Pancreas (tissue), 10 donors: ENCODE measurements at regions not wholly inside any gene's neighbourhood (a gene's known extent, or its start where the extent isn't known, plus 50 kb on each side); places are given as distances from the start of the nearest gene placed in this dataset.
A peak's percentile ranks its signal among the peaks of the same experiment; 100 is the strongest.

Source experiments
- ATAC-seq, 4 donors: fragments of 200-7000 bp; cut with Tn5 transposase; one replicate each; pipeline versions ENCODE4 v1.8.0 to v1.9.1; 2020; ENCODE audit warnings: mild to moderate bottlenecking in 4 of 4, moderate library complexity in 4 of 4
- DNase-seq, 6 donors: peaks; one replicate each; pipeline ENCODE4 v3.0.0-alpha.2; 2020
- FAIRE-seq: peaks from 2 replicates; lab custom pipeline; 2012; peaks lifted over from hg19 to GRCh38; lab: Jason Lieb, UNC
- H3K27ac ChIP-seq, 4 donors: fragments of 200-600 bp; sonication (generic); 1 replicate in 3 of 4; 2 replicates in 1 of 4; pipeline versions ENCODE4 v1.5.0 to v1.8.0; 2020
- H3K27me3 ChIP-seq, 4 donors: fragments of 200-600 bp; one replicate each; pipeline ENCODE4 v1.8.0; 2021
- H3K36me3 ChIP-seq, 3 donors: fragments of 200-600 bp; sonication (generic) in 1 of 3; one replicate each; pipeline versions ENCODE4 v1.5.0 to v1.8.0; 2020 to 2021
- H3K4me1 ChIP-seq, 3 donors: fragments of 200-600 bp; one replicate each; pipeline ENCODE4 v1.8.0; 2021
- H3K4me3 ChIP-seq, 4 donors: fragments of 200-600 bp; sonication (generic) in 2 of 4; one replicate each; pipeline versions ENCODE4 v1.5.0 to v1.8.0; 2020 to 2021
- H3K9me3 ChIP-seq, 4 donors: fragments of 200-600 bp; one replicate each; pipeline ENCODE4 v1.8.0; 2021
- WGBS, 2 donors: extraction: QIAGEN DNeasy Blood & Tissue Kit; methylation state at CpG; one replicate each; pipeline ENCODE4 v1.1.7; 2013; 5-methylcytosine and 5-hydroxymethylcytosine counted together
- intact Hi-C, 3 donors: fragments of 100-400 bp; cut with DNase I; formaldehyde crosslinking; loops; one replicate each; pipeline versions ENCODE4 v1.11.1 to v1.14.2; 2022
- TF ChIP-seq, protein P1 (sequence below), 4 donors: fragments of 200-600 bp; sonication (generic) in 3 of 4; IDR thresholded peaks; one replicate each; pipeline versions ENCODE4 v1.5.0 to v1.8.0; 2021; ENCODE audit warnings: antibody characterized with exemption in 4 of 4
- donor health status: healthy with polysubstance abuse.
- donor health status: DM: no; HTN: no; CAD: no; lungs with moderate emphysema.
- donor health status: DM: no; HTN: no; CAD: no.
- donor health status: control.
- donor health status: control.
- donor health status: Bipolar disorder and iron deficiency.
- donor health status: DM: yes; HTN: yes; CAD: no.
- donor health status: DM: no; HTN: no; CAD: no.
- donor health status: DM: no; HTN: no; CAD: no.
- donor health status: DM: yes; HTN: yes; CAD: no.

DNA sequence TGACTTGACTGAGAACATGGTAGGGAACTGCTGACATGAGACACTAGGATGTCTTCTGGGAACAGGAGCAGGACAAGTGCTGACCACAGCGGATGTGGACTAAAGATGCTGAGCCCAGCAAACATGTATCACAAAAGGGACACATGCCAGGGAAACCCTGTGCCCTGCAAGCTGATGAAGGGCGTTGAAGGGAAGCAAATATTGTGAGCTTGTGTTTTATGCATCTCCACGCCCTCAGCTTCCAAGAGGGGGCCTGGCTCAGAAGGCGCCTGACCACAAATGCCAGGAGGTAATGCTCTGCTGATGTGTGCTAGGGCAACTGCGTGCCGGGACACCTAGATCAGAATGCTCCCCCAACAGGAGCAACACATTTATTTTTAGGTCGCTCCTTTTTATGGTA lies 207.3 kb downstream of the CXCL12 start:
- H3K4me1 ChIP-seq: peaks cover 0 to 5% (median 4%) of the 10 kb centered on the region in 3 donors
- H3K36me3 ChIP-seq: no peaks in the 10 kb centered on the region
- FAIRE-seq: no peak
- no peaks in the 10 kb centered on the region for H3K9me3 ChIP-seq
- TF ChIP-seq, protein P1, sequence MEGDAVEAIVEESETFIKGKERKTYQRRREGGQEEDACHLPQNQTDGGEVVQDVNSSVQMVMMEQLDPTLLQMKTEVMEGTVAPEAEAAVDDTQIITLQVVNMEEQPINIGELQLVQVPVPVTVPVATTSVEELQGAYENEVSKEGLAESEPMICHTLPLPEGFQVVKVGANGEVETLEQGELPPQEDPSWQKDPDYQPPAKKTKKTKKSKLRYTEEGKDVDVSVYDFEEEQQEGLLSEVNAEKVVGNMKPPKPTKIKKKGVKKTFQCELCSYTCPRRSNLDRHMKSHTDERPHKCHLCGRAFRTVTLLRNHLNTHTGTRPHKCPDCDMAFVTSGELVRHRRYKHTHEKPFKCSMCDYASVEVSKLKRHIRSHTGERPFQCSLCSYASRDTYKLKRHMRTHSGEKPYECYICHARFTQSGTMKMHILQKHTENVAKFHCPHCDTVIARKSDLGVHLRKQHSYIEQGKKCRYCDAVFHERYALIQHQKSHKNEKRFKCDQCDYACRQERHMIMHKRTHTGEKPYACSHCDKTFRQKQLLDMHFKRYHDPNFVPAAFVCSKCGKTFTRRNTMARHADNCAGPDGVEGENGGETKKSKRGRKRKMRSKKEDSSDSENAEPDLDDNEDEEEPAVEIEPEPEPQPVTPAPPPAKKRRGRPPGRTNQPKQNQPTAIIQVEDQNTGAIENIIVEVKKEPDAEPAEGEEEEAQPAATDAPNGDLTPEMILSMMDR (IDR thresholded peaks at IDR 0.05): no peak
- 85 to 94% methylated on average over 7 of the region's 7 CpGs for WGBS, 2 donors
- intact Hi-C loops: no loop called here
- H3K27ac ChIP-seq: no peak overlapping the region
- H3K4me3 ChIP-seq: no peak overlapping the region
- ATAC-seq: no peak
- DNase-seq: no peak
- no peaks in the 10 kb centered on the region for H3K27me3 ChIP-seq

DNA sequence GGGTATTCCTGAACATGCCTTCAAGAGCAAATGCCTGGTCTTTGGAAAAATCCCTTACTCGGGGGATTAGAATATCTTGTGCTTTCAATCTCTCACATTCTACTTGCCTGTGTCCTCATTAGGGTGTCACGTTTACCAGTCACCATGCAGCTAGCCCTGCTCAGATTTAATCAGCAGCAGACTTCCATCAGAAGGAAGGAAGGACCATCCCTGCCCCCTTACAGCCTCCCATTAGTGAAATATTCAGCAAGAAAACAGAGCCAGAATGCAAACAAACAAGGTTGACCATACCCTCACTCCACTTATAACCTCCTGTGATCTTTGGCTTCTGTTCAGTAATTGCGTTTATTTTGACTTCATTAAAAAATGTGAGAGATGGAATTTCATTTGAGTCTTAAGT lies 208.6 kb downstream of the CXCL12 start:
- DNase-seq (no peak), FAIRE-seq (no peak), ATAC-seq (no peak)
- no peaks in the 10 kb centered on the region for H3K36me3 ChIP-seq
- no peaks in the 10 kb centered on the region for H3K9me3 ChIP-seq
- WGBS, 2 donors: 53 to 56% methylated on average over 3 of the region's 3 CpGs
- H3K4me3 ChIP-seq: no peak overlapping the region
- peaks cover 0 to 5% (median 4%) of the 10 kb centered on the region in 3 donors for H3K4me1 ChIP-seq
- H3K27me3 ChIP-seq: no peaks in the 10 kb centered on the region
- intact Hi-C loops: no loop called here
- H3K27ac ChIP-seq: no peak overlapping the region
- TF ChIP-seq, protein P1 (IDR thresholded peaks at IDR 0.05): no peak

DNA sequence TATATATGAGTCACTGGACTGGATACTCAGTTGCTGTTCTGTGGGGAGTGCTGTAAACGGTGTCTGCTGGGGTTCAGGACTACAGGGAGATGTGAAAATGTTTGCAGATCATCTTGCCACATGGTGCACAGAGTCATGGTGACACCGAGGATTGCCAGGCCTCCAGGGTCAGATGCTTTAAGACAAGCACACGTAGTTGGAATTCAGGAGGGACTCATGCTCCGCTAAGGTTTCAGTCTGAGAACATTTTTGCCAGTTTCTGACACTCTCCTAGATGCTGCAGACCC lies 211.3 kb downstream of the CXCL12 start:
- ATAC-seq: peak in 1 of 4 donors; percentile 18
- WGBS, 2 donors: 78 to 79% methylated on average over 4 of the region's 4 CpGs
- DNase-seq: no peak
- TF ChIP-seq, protein P1 (IDR thresholded peaks at IDR 0.05): no peak
- H3K27me3 ChIP-seq: no peaks in the 10 kb centered on the region
- peaks cover 0 to 5% (median 4%) of the 10 kb centered on the region in 3 donors for H3K4me1 ChIP-seq
- no peaks in the 10 kb centered on the region for H3K9me3 ChIP-seq
- no peak overlapping the region for H3K4me3 ChIP-seq
- FAIRE-seq: no peak
- H3K27ac ChIP-seq: peak overlapping the region in 1 of 4 donors; percentile 33
- H3K36me3 ChIP-seq: no peaks in the 10 kb centered on the region
- intact Hi-C loops: no loop called here

DNA sequence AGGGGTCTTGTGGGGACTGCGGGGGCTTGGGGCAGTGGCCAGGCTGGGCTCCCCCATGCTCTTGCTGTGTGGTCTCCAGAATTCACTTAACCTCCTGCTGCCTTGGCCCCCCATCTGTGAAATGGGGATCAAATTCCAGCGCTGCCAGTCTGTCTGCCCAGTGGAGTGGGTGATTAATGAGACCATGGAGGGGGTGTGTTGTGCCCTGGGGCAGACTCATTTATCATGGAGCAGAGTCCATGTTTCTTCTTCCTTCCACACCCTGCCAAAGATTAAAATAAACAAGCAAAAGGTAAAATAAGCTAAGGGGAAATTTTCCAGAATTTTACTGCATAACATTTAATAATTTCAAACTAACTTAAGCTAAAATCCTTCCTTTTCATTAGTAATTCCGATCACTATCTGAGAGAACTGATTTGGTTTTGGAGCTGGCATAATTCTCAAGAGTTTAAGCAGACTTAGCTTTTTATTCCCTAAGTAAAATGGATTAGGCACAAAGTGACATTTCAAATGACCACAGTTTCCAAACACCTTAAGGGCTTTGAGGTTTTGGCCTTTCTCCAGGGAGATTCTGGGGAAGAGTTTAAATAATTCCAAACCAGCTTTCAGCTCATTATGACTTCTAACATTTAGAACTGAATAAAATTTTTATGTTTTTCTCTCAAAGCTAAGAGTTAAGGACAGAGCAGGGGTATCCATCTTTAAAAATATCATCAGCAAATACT lies 211.9 kb downstream of the CXCL12 start:
- Histone ChIP-seq H3K27me3 (no peaks in the 10 kb centered on the region), H3K36me3 (no peaks in the 10 kb centered on the region), H3K4me3 (no peak overlapping the region), H3K9me3 (no peaks in the 10 kb centered on the region), H3K4me1 (peaks cover 0 to 5% (median 4%) of the 10 kb centered on the region in 3 donors), H3K27ac (peak overlapping the region in 2 of 4 donors; percentile 17 to 33)
- intact Hi-C loops: no loop called here
- TF ChIP-seq, protein P1 (IDR thresholded peaks at IDR 0.05): no peak
- 45 to 47% methylated on average over 3 of the region's 3 CpGs for WGBS, 2 donors
- no peak for DNase-seq
- no peak for FAIRE-seq
- peak; percentile 61 to 91 (median 73) for ATAC-seq

DNA sequence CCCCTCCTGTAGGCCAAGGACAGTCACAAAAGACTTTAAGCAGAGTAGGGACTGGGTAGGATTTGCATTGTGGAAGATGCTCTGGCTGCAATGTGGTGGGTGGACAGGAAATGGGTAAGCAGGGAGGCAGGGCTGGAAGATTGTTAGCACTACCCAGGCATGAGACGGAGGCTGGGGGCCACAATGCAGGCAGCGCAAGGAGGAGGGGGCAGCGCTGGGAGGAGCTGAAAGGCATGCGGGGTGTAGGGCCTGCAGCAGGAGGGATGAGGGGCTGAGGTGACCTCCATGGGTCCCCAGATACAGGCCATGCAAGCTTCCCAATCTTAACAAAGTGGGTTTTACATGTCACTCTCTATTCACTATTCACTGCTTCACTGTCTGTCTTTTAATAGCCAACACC lies 213.1 kb downstream of the CXCL12 start:
- intact Hi-C loops: no loop called here
- Histone ChIP-seq H3K27ac (no peak overlapping the region), H3K36me3 (no peaks in the 10 kb centered on the region), H3K9me3 (no peaks in the 10 kb centered on the region), H3K27me3 (no peaks in the 10 kb centered on the region), H3K4me1 (peaks cover 0 to 5% (median 4%) of the 10 kb centered on the region in 3 donors), H3K4me3 (no peak overlapping the region)
- TF ChIP-seq, protein P1 (IDR thresholded peaks at IDR 0.05): no peak
- DNase-seq (no peak), ATAC-seq (no peak), FAIRE-seq (no peak)
- WGBS, 2 donors: 85 to 98% methylated on average over 4 of the region's 4 CpGs
